ENCODE measurements at regions not wholly inside any gene's neighbourhood (a gene's known extent, or its start where the extent isn't known, plus 50 kb on each side); places are given as distances from the start of the nearest gene placed in this dataset.

- TF ChIP-seq CTCF (IDR thresholded peaks at IDR 0.05), result no peak
- Mint-ChIP-seq H3K9me3 (peaks cover 3% of the 10 kb centered on the region in 2 donors), H3K36me3 (no peaks in the 10 kb centered on the region), H3K27ac (no peak overlapping the region), H3K4me3 (no peak overlapping the region), H3K4me1 (no peaks in the 10 kb centered on the region), H3K27me3 (ENCODE audit: low read depth in 2 of 2) (no peaks in the 10 kb centered on the region)
- no peak for DNase-seq
- Histone ChIP-seq H3K4me1 (ENCODE audit: control insufficient read depth, insufficient read depth, low read length) (no peaks in the 10 kb centered on the region), H3K27me3 (ENCODE audit: control insufficient read depth, insufficient read depth, low read length) (no peaks in the 10 kb centered on the region), H3K9me3 (ENCODE audit: control insufficient read depth, insufficient read depth, low read length) (no peaks in the 10 kb centered on the region), H3K4me3 (ENCODE audit: low read length) (no peak overlapping the region), H3K36me3 (ENCODE audit: control insufficient read depth, insufficient read depth, low read length) (no peaks in the 10 kb centered on the region), H3K27ac (ENCODE audit: low read length) (no peak overlapping the region)
- WGBS (ENCODE audit: insufficient coverage), result 94% methylated on average over 1 of the region's 4 CpGs
- intact Hi-C loops (cut with micrococcal nuclease), result no loop called here
- ATAC-seq, result no peak
These were observed 282.3 kb downstream of the FAT3 start for GRCh38 chr11:92506809-92507336.

GRCh38 chr11:92510591-92510990, 286.0 kb downstream of the FAT3 start:
- ATAC-seq (no peak), DNase-seq (no peak)
- Mint-ChIP-seq H3K27me3 (ENCODE audit: low read depth in 2 of 2) (no peaks in the 10 kb centered on the region), H3K9me3 (peaks cover 3% of the 10 kb centered on the region in 2 donors), H3K4me3 (no peak overlapping the region), H3K4me1 (no peaks in the 10 kb centered on the region), H3K27ac (no peak overlapping the region), H3K36me3 (no peaks in the 10 kb centered on the region)
- Histone ChIP-seq H3K9me3 (ENCODE audit: control insufficient read depth, insufficient read depth, low read length) (no peaks in the 10 kb centered on the region), H3K27me3 (ENCODE audit: control insufficient read depth, insufficient read depth, low read length) (no peaks in the 10 kb centered on the region), H3K36me3 (ENCODE audit: control insufficient read depth, insufficient read depth, low read length) (no peaks in the 10 kb centered on the region), H3K4me3 (ENCODE audit: low read length) (no peak overlapping the region), H3K27ac (ENCODE audit: low read length) (no peak overlapping the region), H3K4me1 (ENCODE audit: control insufficient read depth, insufficient read depth, low read length) (no peaks in the 10 kb centered on the region)
- no peak for TF ChIP-seq CTCF (IDR thresholded peaks at IDR 0.05)
- WGBS (ENCODE audit: insufficient coverage), result 75% methylated on average over 1 of the region's 1 CpG
- intact Hi-C loops (cut with micrococcal nuclease), result no loop called here

- Histone ChIP-seq H3K4me1 (ENCODE audit: control insufficient read depth, insufficient read depth, low read length) (no peaks in the 10 kb centered on the region), H3K36me3 (ENCODE audit: control insufficient read depth, insufficient read depth, low read length) (no peaks in the 10 kb centered on the region), H3K9me3 (ENCODE audit: control insufficient read depth, insufficient read depth, low read length) (no peaks in the 10 kb centered on the region), H3K27me3 (ENCODE audit: control insufficient read depth, insufficient read depth, low read length) (no peaks in the 10 kb centered on the region), H3K4me3 (ENCODE audit: low read length) (no peak overlapping the region), H3K27ac (ENCODE audit: low read length) (no peak overlapping the region)
- TF ChIP-seq CTCF (IDR thresholded peaks at IDR 0.05), result no peak
- WGBS (ENCODE audit: insufficient coverage), result 77% methylated on average over 1 of the region's 1 CpG
- no peak overlapping the region for H3K4me3 Mint-ChIP-seq
- H3K27me3 Mint-ChIP-seq (ENCODE audit: low read depth in 2 of 2), result no peaks in the 10 kb centered on the region
- H3K36me3 Mint-ChIP-seq, result no peaks in the 10 kb centered on the region
- DNase-seq, result no peak
- ATAC-seq, result no peak
- no peak overlapping the region for H3K27ac Mint-ChIP-seq
- H3K9me3 Mint-ChIP-seq, result peaks cover 4 to 5% of the 10 kb centered on the region in 2 donors
- no peaks in the 10 kb centered on the region for H3K4me1 Mint-ChIP-seq
- intact Hi-C loops (cut with micrococcal nuclease), result no loop called here
These were observed 287.0 kb downstream of the FAT3 start for GRCh38 chr11:92511522-92512203.

GRCh38 chr11:92512204-92512569, 287.6 kb downstream of the FAT3 start:
- Histone ChIP-seq H3K36me3 (ENCODE audit: control insufficient read depth, insufficient read depth, low read length) (no peaks in the 10 kb centered on the region), H3K27ac (ENCODE audit: low read length) (no peak overlapping the region), H3K4me3 (ENCODE audit: low read length) (no peak overlapping the region), H3K27me3 (ENCODE audit: control insufficient read depth, insufficient read depth, low read length) (no peaks in the 10 kb centered on the region), H3K4me1 (ENCODE audit: control insufficient read depth, insufficient read depth, low read length) (no peaks in the 10 kb centered on the region), H3K9me3 (ENCODE audit: control insufficient read depth, insufficient read depth, low read length) (no peaks in the 10 kb centered on the region)
- TF ChIP-seq CTCF (IDR thresholded peaks at IDR 0.05), result no peak
- Mint-ChIP-seq H3K27ac (no peak overlapping the region), H3K9me3 (peaks cover 3 to 7% of the 10 kb centered on the region in 2 donors), H3K4me1 (no peaks in the 10 kb centered on the region), H3K36me3 (no peaks in the 10 kb centered on the region), H3K4me3 (no peak overlapping the region), H3K27me3 (ENCODE audit: low read depth in 2 of 2) (no peaks in the 10 kb centered on the region)
- no peak for ATAC-seq
- intact Hi-C loops (cut with micrococcal nuclease), result no loop called here
- DNase-seq, result no peak
